HCT116 (cell line): ENCODE measurements at regions not wholly inside any gene's neighbourhood (a gene's known extent, or its start where the extent isn't known, plus 50 kb on each side); places are given as distances from the start of the nearest gene placed in this dataset.

ENCODE experiments used
- CTCF ChIP-seq, 3 experiments: fragments of 200-600 bp in 1 of 3; sonication (generic) in 1 of 3; IDR thresholded peaks in 2 of 3; conservative IDR thresholded peaks in 1 of 3; 2 replicates each; pipeline ENCODE4 v1.5.1; 2012 to 2017; ENCODE audit warnings: low read depth in 2 of 3, low read length in 2 of 3, antibody characterized with exemption in 1 of 3, borderline replicate concordance in 1 of 3, control low read depth in 1 of 3, mild to moderate bottlenecking in 1 of 3, mixed read lengths in 1 of 3, mixed run types in 1 of 3, moderate library complexity in 1 of 3; ENCODE audit not compliant: insufficient read depth in 1 of 3
- ELF1 ChIP-seq: IDR thresholded peaks from 2 replicates; pipeline ENCODE4 v1.6.1; 2012; ENCODE audit warnings: low read depth, borderline replicate concordance
- EZH2 ChIP-seq: fragments of 200-600 bp; sonication (generic); IDR thresholded peaks from 2 replicates; pipeline ENCODE4 v1.6.1; 2017; ENCODE audit warnings: antibody characterized with exemption, mixed run types
- JUND ChIP-seq: IDR thresholded peaks from 2 replicates; pipeline ENCODE4 v1.6.1; 2012
- POLR2A ChIP-seq: IDR thresholded peaks from 2 replicates; pipeline ENCODE4 v1.7.0; 2011; ENCODE audit warnings: borderline replicate concordance; ENCODE audit not compliant: insufficient read depth, insufficient read length; ENCODE audit errors: extremely low read depth
- POLR2AphosphoS5 ChIP-seq: IDR thresholded peaks from 2 replicates; pipeline ENCODE4 v1.6.1; 2011; ENCODE audit warnings: mild to moderate bottlenecking, low read depth, low read length, moderate library complexity
- REST ChIP-seq: IDR thresholded peaks from 2 replicates; pipeline ENCODE4 v1.6.1; 2012; ENCODE audit warnings: low read depth
- ZFX ChIP-seq: fragments of 450-650 bp; IDR thresholded peaks from 2 replicates; pipeline ENCODE4 v1.6.1; 2017
- TF ChIP-seq, protein P1 (sequence below): IDR thresholded peaks from 2 replicates; pipeline ENCODE4 v1.6.1; 2012

GRCh38 chr11:115759622-115760460, 255.6 kb upstream of the CADM1 start:
- TF ChIP-seq CTCF (IDR thresholded peaks at IDR 0.05 in 2 of 3, conservative IDR thresholded peaks at IDR 0.05 in 1 of 3; ENCODE audit: borderline replicate concordance in 1 of 3, insufficient read depth in 1 of 3, low read depth in 2 of 3, low read length in 2 of 3) (no peak), EZH2 (no peak), POLR2A (no peak), POLR2AphosphoS5 (no peak), JUND (no peak), REST (no peak), ZFX (no peak), ELF1 (no peak)
- TF ChIP-seq, protein P1, sequence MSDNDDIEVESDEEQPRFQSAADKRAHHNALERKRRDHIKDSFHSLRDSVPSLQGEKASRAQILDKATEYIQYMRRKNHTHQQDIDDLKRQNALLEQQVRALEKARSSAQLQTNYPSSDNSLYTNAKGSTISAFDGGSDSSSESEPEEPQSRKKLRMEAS: no peak
